ENCODE measurements at regions not wholly inside any gene's neighbourhood (a gene's known extent, or its start where the extent isn't known, plus 50 kb on each side); places are given as distances from the start of the nearest gene placed in this dataset.

DNA sequence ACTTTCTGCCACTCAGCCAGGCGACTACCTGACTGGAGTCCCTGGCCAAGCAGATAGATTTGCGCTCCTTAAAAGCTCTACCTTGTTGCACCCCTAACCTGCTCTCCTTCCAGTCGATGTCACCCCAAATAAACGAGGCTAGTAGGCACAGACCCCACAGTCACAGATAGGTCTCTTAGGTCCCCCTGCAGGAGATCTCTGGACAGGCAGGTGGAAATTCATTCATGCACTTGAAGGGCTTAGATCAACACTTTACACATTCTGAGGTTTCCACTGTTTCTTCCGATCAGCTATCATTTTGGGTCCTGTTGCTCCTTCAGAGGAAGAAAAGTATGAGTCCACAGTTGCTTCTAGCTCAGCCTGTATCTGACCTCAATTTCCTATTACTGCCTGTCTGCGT lies 272.6 kb upstream of the FMN2 start:
- no peaks in the 10 kb centered on the region for H3K9me3 ChIP-seq
- no peak overlapping the region for H3K4me3 ChIP-seq
- DNase-seq (no peak), ATAC-seq (no peak)
- TF ChIP-seq, protein P1, sequence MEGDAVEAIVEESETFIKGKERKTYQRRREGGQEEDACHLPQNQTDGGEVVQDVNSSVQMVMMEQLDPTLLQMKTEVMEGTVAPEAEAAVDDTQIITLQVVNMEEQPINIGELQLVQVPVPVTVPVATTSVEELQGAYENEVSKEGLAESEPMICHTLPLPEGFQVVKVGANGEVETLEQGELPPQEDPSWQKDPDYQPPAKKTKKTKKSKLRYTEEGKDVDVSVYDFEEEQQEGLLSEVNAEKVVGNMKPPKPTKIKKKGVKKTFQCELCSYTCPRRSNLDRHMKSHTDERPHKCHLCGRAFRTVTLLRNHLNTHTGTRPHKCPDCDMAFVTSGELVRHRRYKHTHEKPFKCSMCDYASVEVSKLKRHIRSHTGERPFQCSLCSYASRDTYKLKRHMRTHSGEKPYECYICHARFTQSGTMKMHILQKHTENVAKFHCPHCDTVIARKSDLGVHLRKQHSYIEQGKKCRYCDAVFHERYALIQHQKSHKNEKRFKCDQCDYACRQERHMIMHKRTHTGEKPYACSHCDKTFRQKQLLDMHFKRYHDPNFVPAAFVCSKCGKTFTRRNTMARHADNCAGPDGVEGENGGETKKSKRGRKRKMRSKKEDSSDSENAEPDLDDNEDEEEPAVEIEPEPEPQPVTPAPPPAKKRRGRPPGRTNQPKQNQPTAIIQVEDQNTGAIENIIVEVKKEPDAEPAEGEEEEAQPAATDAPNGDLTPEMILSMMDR (IDR thresholded peaks at IDR 0.05), result no peak
- intact Hi-C loops (cut with DNase I, micrococcal nuclease), result no loop called here
- no peaks in the 10 kb centered on the region for H3K4me1 ChIP-seq (ENCODE audit: low read depth)
- no peaks in the 10 kb centered on the region for H3K36me3 ChIP-seq (ENCODE audit: low read depth)

DNA sequence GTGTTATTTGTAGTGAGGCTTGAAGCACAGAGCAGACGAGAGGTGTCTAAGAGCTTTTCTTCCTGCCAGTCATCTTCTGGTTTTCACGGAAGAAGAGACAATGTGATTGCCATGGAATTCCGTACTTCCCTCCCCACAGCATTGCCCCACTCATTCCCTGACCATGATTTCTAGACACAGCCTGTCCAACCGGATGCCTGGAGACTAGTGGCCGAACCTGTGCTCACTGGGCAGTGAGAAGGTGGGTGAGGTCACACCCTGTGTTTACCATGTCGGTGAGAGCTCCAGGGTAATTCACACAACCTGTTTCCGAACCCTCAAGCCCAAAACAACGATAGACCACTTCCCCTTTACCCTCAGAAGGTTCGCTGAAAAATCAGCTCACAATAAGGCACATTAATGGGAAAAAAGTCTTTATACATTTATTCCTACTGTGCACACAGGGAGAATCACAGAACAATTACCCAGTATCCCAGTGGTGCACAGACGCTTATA lies 271.9 kb upstream of the FMN2 start:
- H3K4me3 ChIP-seq, result no peak overlapping the region
- DNase-seq (no peak), ATAC-seq (no peak)
- no peaks in the 10 kb centered on the region for H3K36me3 ChIP-seq (ENCODE audit: low read depth)
- TF ChIP-seq, protein P1 (IDR thresholded peaks at IDR 0.05), result no peak
- intact Hi-C loops (cut with DNase I, micrococcal nuclease), result no loop called here
- H3K9me3 ChIP-seq, result no peaks in the 10 kb centered on the region
- H3K4me1 ChIP-seq (ENCODE audit: low read depth), result no peaks in the 10 kb centered on the region

DNA sequence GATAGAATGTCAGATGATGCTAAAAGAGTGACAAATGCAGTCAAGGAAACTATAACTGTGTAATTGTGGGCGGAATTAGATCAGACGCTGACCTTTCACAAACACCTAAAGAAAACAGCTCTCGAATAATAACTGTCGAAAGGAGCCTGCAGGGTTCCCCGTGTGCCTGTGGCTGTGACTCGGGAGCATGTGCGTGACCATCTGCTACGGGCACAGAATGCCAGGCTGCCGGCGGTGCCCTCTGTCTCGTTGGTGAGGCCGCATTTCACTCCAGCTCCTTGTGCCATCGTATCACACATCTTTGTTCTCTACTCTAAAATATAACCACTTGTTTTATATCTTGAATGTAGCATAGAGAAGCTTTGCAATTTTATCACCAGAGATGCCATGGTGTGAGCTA lies 267.8 kb upstream of the FMN2 start:
- intact Hi-C loops (cut with DNase I, micrococcal nuclease), result no loop called here
- TF ChIP-seq, protein P1 (IDR thresholded peaks at IDR 0.05), result no peak
- Histone ChIP-seq H3K4me1 (ENCODE audit: low read depth) (no peaks in the 10 kb centered on the region), H3K4me3 (no peak overlapping the region), H3K9me3 (no peaks in the 10 kb centered on the region), H3K36me3 (ENCODE audit: low read depth) (no peaks in the 10 kb centered on the region)
- DNase-seq, result no peak
- ATAC-seq, result no peak

DNA sequence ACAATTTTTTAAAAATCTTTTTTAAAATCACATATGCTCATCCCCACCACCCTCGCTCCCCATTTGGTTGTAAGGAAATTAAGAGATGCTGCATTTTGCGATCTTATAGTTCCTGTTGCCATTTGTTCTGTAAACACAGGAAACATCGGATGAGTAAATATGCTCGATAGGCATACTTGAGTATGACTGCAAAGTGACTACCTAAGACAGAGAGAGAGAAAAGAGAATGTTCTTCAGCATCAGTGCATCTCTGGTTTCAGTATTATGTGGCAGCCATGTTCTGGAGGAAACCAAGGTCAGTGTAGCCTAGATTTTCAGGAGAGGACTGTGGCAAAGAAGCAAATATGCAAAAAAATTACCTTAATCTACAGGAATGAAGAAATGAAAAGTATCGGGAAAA lies 265.5 kb upstream of the FMN2 start:
- no peak for ATAC-seq
- no peaks in the 10 kb centered on the region for H3K9me3 ChIP-seq
- intact Hi-C loops (cut with DNase I, micrococcal nuclease), result no loop called here
- DNase-seq, result no peak
- no peaks in the 10 kb centered on the region for H3K36me3 ChIP-seq (ENCODE audit: low read depth)
- no peak overlapping the region for H3K4me3 ChIP-seq
- no peaks in the 10 kb centered on the region for H3K4me1 ChIP-seq (ENCODE audit: low read depth)
- TF ChIP-seq, protein P1 (IDR thresholded peaks at IDR 0.05), result no peak

DNA sequence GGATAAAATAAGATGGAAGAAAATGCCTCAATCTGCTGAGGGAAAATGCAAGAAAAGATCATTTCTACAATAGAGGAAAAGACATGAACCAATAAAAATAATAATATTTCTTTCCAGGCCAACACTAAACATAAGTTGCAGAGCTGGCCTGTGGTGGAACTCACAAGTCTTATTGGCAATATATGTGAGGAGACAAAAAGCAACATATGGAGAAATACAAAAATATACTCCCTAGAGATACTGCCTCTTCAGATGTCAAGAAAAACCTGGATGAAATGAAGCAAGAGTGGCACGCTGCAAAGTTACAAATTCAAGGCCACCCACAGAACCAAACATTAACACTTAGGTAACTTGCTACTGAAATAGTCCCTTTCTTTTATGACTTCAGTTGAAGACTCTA lies 264.9 kb upstream of the FMN2 start:
- intact Hi-C loops (cut with DNase I, micrococcal nuclease), result no loop called here
- no peak for ATAC-seq
- DNase-seq, result no peak
- Histone ChIP-seq H3K9me3 (no peaks in the 10 kb centered on the region), H3K4me1 (ENCODE audit: low read depth) (no peaks in the 10 kb centered on the region), H3K36me3 (ENCODE audit: low read depth) (no peaks in the 10 kb centered on the region), H3K4me3 (no peak overlapping the region)
- TF ChIP-seq, protein P1 (IDR thresholded peaks at IDR 0.05), result no peak

DNA sequence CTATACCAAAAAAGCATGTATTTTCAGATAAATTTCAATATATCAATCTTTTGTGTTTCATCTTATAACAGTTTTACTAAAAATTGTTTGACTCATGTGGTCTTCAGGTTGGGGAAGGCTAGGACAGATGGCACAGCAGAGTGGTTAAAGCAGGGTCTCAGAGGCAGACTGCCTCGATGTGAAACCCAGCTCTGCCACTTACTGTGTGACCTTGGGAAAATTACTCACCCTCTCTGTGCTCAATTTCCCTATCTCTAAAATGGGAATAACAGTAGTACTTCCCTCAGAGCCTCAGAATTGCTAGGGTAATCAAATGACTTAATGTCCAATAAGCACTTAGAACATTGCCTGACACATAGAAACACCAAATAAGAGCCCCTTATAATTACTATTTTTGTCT lies 262.1 kb upstream of the FMN2 start:
- DNase-seq, result no peak
- Histone ChIP-seq H3K36me3 (ENCODE audit: low read depth) (no peaks in the 10 kb centered on the region), H3K9me3 (no peaks in the 10 kb centered on the region), H3K4me1 (ENCODE audit: low read depth) (no peaks in the 10 kb centered on the region), H3K4me3 (no peak overlapping the region)
- ATAC-seq, result no peak
- TF ChIP-seq, protein P1 (IDR thresholded peaks at IDR 0.05), result no peak
- intact Hi-C loops (cut with DNase I, micrococcal nuclease), result no loop called here
